C4-2B (cell line): ENCODE measurements at regions not wholly inside any gene's neighbourhood (a gene's known extent, or its start where the extent isn't known, plus 50 kb on each side); places are given as distances from the start of the nearest gene placed in this dataset.
"Not testable (repeated sequence)": the region's sequence is repeated elsewhere in the genome, so short reads cannot be mapped to it uniquely, and the experiment has no call there.

Experiments used
- H3K27ac ChIP-seq: fragments of 450-650 bp; 2 replicates; pipeline ENCODE4 v1.5.1; 2017
- ZFX ChIP-seq: fragments of 450-650 bp; IDR thresholded peaks from 2 replicates; pipeline ENCODE4 v1.6.1; 2017
- TF ChIP-seq, protein P1 (sequence below): fragments of 450-650 bp; conservative IDR thresholded peaks from 2 replicates; pipeline ENCODE4 v1.5.1; 2017; ENCODE audit warnings: mild to moderate bottlenecking

DNA sequence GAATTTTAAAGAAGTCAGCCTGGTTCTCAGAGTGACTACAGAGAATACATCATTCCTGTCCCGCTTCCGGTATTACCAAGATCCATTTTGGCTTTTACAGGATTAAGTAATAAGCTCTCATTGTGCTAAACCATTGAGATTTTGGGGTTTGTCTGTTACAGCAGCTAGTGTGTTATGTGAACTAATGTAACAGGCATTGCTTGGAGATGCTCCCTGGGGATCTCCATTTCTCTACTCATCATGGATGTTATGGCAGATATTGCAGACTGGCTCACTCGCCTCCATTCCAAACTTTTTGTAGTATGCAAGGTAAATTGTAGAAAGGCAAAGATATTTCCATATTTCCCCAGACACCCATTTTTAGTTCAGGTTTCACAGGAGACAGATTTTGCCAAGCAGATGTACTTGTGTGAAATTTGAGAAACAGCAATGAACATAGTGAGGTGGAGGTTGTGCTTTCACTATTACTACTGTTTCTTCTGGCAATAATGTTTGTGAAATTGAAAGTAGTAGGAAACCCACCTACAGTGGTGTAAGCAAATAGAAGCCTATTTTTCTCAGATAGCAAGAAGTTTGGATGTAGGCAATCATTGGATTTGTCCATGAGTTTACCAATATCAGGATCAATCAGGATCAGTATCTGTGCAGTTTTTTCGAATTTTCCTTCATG is 177.1 kb upstream of the GALNT15 start:
- H3K27ac ChIP-seq = no peak overlapping the region
- no peak for TF ChIP-seq ZFX
- TF ChIP-seq, protein P1, sequence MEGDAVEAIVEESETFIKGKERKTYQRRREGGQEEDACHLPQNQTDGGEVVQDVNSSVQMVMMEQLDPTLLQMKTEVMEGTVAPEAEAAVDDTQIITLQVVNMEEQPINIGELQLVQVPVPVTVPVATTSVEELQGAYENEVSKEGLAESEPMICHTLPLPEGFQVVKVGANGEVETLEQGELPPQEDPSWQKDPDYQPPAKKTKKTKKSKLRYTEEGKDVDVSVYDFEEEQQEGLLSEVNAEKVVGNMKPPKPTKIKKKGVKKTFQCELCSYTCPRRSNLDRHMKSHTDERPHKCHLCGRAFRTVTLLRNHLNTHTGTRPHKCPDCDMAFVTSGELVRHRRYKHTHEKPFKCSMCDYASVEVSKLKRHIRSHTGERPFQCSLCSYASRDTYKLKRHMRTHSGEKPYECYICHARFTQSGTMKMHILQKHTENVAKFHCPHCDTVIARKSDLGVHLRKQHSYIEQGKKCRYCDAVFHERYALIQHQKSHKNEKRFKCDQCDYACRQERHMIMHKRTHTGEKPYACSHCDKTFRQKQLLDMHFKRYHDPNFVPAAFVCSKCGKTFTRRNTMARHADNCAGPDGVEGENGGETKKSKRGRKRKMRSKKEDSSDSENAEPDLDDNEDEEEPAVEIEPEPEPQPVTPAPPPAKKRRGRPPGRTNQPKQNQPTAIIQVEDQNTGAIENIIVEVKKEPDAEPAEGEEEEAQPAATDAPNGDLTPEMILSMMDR = no peak

DNA sequence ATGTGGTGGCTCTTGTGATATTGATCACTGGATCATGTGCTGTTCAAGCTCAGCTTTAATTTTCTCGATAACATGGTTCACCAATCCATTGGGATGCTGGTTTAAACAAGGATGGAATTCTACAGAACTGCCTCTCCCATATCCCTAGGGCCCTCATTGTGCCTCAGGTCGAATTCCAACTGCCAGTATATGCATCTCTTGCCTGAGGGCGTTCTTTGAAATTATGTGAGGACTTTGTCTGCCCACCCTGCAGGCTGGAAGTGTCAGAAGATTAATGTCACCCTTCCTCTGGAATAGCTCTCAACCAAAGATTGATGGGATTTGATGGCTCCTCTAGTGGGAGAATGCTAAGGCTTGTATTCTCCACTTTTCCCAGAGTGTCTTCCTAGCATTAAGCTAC is 175.6 kb upstream of the GALNT15 start:
- TF ChIP-seq, protein P1 = no peak
- TF ChIP-seq ZFX = no peak
- H3K27ac ChIP-seq = no peak overlapping the region

DNA sequence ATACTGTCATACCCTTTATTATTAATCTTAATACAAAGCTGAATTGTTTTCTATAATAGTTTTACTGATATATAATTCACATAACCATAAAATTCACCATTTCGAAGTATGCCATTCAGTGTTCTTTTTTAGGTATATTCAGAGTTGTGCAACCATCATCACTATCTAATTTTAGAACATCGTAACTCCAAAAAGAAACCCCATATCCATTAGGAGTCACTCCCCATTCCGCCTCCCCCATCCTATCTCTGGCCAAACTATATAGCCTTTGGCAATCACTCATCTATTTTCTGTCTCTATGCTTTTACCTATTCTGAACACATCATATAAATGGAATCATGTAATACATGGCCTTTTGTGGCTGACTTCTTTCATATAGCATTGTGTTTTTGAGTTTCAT is 169.7 kb upstream of the GALNT15 start:
- TF ChIP-seq ZFX = no peak
- TF ChIP-seq, protein P1 = no peak
- H3K27ac ChIP-seq = no peak overlapping the region

DNA sequence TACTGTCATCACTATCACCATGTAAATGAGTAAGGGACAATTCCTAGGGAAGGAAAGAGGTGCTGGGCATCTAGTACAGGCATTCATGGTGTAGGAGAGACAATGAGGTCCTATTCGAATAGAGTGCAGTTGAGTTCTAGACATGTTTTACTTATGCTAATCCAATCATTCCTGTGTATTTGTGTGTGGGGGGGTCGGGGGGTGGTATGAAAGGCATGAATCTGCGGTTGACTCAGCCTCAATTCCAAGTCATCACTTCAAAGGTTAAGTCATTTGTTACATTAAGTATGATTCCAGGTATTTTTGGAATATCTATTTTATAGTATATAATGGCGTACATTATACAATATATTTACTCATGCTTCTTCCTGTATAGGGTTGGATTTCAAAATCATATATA is 163.1 kb upstream of the GALNT15 start:
- TF ChIP-seq, protein P1 = no peak
- no peak for TF ChIP-seq ZFX
- no peak overlapping the region for H3K27ac ChIP-seq

DNA sequence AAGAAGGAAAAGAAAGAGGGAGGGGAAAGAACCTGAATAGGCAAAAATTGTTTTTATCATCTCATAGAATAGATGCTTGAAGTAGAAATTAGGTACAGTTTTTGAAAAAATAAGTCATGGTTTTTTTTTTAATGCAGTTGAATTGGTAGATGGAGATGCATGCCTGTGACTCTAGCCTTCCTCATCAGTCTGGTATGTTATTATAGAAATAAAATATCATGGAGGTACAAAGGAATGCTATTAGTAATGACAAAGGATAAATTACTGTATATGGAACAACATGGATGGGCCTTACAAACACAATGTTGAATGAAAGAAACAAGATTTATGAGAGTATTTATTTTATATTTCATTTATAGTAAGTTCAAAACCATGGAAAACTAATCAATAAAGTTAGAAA is 162.4 kb upstream of the GALNT15 start:
- no peak overlapping the region for H3K27ac ChIP-seq
- TF ChIP-seq, protein P1 = no peak
- no peak for TF ChIP-seq ZFX

DNA sequence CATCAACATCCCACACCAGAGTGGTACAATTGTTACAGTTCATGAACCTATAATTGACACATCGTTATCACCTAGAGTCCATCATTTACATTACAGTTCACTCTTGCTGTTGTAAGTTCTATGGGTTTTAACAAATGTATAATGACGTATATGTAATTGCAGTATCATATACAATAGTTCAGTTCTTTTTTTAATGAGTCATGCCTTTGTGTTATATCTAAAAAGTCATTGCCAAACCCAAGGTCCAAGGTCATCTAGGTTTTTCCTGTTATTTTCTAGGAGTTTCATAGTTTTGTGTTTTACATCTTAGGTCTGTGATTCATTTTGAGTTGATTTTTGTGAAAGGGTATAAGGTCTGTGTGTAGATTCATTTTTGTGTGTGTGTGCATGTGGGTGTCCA is 160.9 kb upstream of the GALNT15 start:
- TF ChIP-seq ZFX = no peak
- TF ChIP-seq, protein P1 = no peak
- no peak overlapping the region for H3K27ac ChIP-seq

DNA sequence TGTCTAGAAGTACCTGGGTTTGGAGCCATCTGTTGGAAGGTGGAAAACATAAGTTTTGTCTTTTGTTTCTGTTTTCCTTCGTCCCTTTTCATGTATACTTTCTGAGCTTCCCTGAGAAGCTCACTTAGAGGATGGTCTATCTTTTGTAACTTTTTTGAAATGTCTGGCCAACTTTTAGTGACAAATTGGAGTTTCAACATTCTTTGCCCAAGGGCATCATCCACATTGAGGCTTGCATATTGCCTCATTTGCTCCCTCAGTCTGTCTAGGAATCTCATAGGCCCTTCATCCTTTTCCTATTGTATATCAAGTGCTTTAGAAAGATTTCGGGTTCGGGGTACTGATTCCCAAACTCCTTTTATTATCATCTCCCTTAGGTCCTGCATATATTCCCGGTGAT is 152.7 kb upstream of the GALNT15 start:
- not testable (repeated sequence) for H3K27ac ChIP-seq

DNA sequence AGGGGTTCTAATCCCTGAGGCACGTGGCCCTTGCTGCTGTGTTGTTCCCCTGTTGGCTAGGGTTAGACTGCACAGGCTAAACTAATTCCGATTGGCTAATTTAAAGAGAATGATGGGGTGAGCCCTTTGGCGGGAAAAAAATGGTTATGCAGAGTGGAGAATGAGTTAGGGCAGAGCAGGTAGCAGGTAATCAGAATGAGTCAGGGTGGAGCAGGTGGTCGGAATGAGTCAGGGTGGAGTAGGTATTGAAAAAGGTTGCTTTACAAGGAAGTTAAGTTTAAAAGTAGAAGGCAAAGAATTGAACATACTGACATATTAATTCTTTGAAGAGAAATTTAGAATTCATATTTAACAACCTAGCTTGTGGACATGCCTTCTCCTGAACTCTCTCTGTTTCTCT is 150.6 kb upstream of the GALNT15 start:
- H3K27ac ChIP-seq = not testable (repeated sequence)
